Forelimb muscle (tissue), 1 donor: ENCODE measurements at regions not wholly inside any gene's neighbourhood (a gene's known extent, or its start where the extent isn't known, plus 50 kb on each side); places are given as distances from the start of the nearest gene placed in this dataset.
"Not testable (repeated sequence)": the region's sequence is repeated elsewhere in the genome, so short reads cannot be mapped to it uniquely, and the experiment has no call there.

ENCODE experiments used
- DNase-seq: peaks from one replicate; pipeline ENCODE4 v3.0.0-alpha.2; 2013; ENCODE audit warnings: low read depth

GRCh38 chr10:4167216-4167615 lies 382.2 kb upstream of the KLF6 start:
- DNase-seq: no peak

GRCh38 chr10:4162571-4163286 lies 377.7 kb upstream of the KLF6 start:
- no peak for DNase-seq

- DNase-seq: no peak
Observed at GRCh38 chr10:4159173-4159572, 374.2 kb upstream of the KLF6 start.

- DNase-seq: no peak
Observed at GRCh38 chr10:4154191-4154715, 369.2 kb upstream of the KLF6 start.

- DNase-seq: no peak
Observed at GRCh38 chr10:4151466-4151865, 366.5 kb upstream of the KLF6 start.

- no peak for DNase-seq
Observed at GRCh38 chr10:4150676-4151075, 365.7 kb upstream of the KLF6 start.

GRCh38 chr10:4149460-4149859 lies 364.5 kb upstream of the KLF6 start:
- DNase-seq: not testable (repeated sequence)

- no peak for DNase-seq
Observed at GRCh38 chr10:4147245-4147644, 362.2 kb upstream of the KLF6 start.

GRCh38 chr10:4144817-4145216 lies 359.8 kb upstream of the KLF6 start:
- no peak for DNase-seq

GRCh38 chr10:4141471-4141870 lies 356.5 kb upstream of the KLF6 start:
- no peak for DNase-seq

GRCh38 chr10:4138146-4138721 lies 353.2 kb upstream of the KLF6 start:
- no peak for DNase-seq

- DNase-seq: no peak
Observed at GRCh38 chr10:4137299-4137698, 352.3 kb upstream of the KLF6 start.

- no peak for DNase-seq
Observed at GRCh38 chr10:4136121-4136520, 351.1 kb upstream of the KLF6 start.

- no peak for DNase-seq
Observed at GRCh38 chr10:4132216-4132556, 347.2 kb upstream of the KLF6 start.

GRCh38 chr10:4131407-4132215 lies 346.6 kb upstream of the KLF6 start:
- no peak for DNase-seq

GRCh38 chr10:4130685-4131084 lies 345.7 kb upstream of the KLF6 start:
- no peak for DNase-seq

- no peak for DNase-seq
Observed at GRCh38 chr10:4129866-4130477, 345.0 kb upstream of the KLF6 start.

GRCh38 chr10:4127518-4128315 lies 342.7 kb upstream of the KLF6 start:
- no peak for DNase-seq

- DNase-seq: no peak
Observed at GRCh38 chr10:4125776-4126175, 340.8 kb upstream of the KLF6 start.

- no peak for DNase-seq
Observed at GRCh38 chr10:4121502-4122380, 336.7 kb upstream of the KLF6 start.
